GM11168 (cell line): ENCODE measurements at regions not wholly inside any gene's neighbourhood (a gene's known extent, or its start where the extent isn't known, plus 50 kb on each side); places are given as distances from the start of the nearest gene placed in this dataset.

Source experiments
- in situ Hi-C: fragments of 300-500 bp; cut with MboI; formaldehyde crosslinking; loops from one replicate; pipeline ENCODE4 v1.12.0; 2022; ENCODE audit warnings: low sequenced_read_pairs; ENCODE audit not compliant: unreplicated experiment

- in situ Hi-C loops: no loop called here
These were observed 299.7 kb upstream of the RGS6 start for GRCh38 chr14:71632440-71632946.

- in situ Hi-C loops: no loop called here
These were observed 296.2 kb upstream of the RGS6 start for GRCh38 chr14:71636076-71636475.

GRCh38 chr14:71636820-71637471 lies 295.3 kb upstream of the RGS6 start:
- in situ Hi-C loops: no loop called here

- in situ Hi-C loops: no loop called here
These were observed 293.6 kb upstream of the RGS6 start for GRCh38 chr14:71638523-71639196.

GRCh38 chr14:71642715-71643114 lies 289.5 kb upstream of the RGS6 start:
- in situ Hi-C loops: no loop called here

GRCh38 chr14:71645656-71646055 lies 286.6 kb upstream of the RGS6 start:
- in situ Hi-C loops: no loop called here

GRCh38 chr14:71646518-71646917 lies 285.7 kb upstream of the RGS6 start:
- in situ Hi-C loops: no loop called here

- in situ Hi-C loops: no loop called here
These were observed 285.0 kb upstream of the RGS6 start for GRCh38 chr14:71647086-71647784.

- in situ Hi-C loops: no loop called here
These were observed 283.5 kb upstream of the RGS6 start for GRCh38 chr14:71648725-71649124.

- in situ Hi-C loops: no loop called here
These were observed 282.0 kb upstream of the RGS6 start for GRCh38 chr14:71650187-71650755.

- in situ Hi-C loops: no loop called here
These were observed 281.0 kb upstream of the RGS6 start for GRCh38 chr14:71651228-71651627.

GRCh38 chr14:71652368-71652767 lies 279.9 kb upstream of the RGS6 start:
- in situ Hi-C loops: no loop called here

- in situ Hi-C loops: no loop called here
These were observed 277.4 kb upstream of the RGS6 start for GRCh38 chr14:71654810-71655209.

- in situ Hi-C loops: no loop called here
These were observed 273.9 kb upstream of the RGS6 start for GRCh38 chr14:71658261-71658860.

- in situ Hi-C loops: no loop called here
These were observed 273.1 kb upstream of the RGS6 start for GRCh38 chr14:71659159-71659558.

GRCh38 chr14:71661441-71661840 lies 270.8 kb upstream of the RGS6 start:
- in situ Hi-C loops: no loop called here

- in situ Hi-C loops: no loop called here
These were observed 269.9 kb upstream of the RGS6 start for GRCh38 chr14:71662291-71662790.

GRCh38 chr14:71665157-71665556 lies 267.1 kb upstream of the RGS6 start:
- in situ Hi-C loops: no loop called here

- in situ Hi-C loops: no loop called here
These were observed 266.4 kb upstream of the RGS6 start for GRCh38 chr14:71665781-71666180.

- in situ Hi-C loops: no loop called here
These were observed 265.6 kb upstream of the RGS6 start for GRCh38 chr14:71666571-71667145.
